ENCODE measurements at regions not wholly inside any gene's neighbourhood (a gene's known extent, or its start where the extent isn't known, plus 50 kb on each side); places are given as distances from the start of the nearest gene placed in this dataset.

DNA sequence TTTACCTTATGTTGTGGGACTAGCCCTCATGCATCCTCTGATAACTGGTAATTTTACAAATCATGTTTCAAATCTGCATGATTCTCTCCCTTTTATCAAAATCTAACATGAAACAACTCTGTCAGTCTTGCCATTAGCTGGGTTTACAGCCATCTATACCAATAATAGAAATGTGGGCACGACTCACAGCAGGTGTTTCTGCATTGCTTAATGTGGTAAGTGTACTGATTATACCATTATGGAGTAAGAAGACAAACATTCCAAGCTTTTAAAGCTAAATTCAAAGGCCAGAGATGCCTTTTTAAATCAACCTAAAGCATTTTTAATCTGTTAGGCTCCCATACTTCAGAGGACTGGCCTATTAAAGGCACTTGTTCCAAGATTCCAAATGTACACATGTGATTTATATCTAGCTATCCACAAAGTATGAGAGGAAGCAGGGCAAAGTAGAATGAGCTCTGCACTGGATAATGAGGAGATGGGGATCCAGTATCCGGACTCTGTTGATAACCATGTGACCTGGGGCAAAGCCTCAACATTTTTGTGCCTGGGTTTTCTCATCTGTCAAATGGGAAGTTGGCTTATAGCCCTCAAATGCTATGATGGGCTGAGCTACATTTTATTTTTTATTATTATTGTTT, 52.3 kb upstream of the FUT8 start:
- no peak for DNase-seq

DNA sequence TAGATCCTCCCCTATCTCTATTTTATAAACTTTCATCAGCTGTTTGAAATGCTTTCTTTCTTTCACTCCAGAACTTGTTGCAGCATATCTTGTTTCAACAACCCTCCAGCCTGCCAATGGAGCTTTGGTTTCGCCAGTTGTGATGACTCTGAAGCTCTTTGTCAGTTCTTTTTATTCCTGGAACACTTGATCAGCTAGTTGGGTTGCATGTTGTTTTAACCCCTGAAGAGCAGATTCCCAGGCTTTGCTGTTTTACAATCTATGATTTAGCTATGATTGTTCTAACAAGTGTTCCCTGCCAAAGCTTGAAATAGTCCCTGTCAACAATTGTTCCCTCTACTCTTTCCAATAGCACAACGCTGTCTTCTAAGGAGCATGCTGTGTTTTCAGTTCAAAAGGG, 50.6 kb upstream of the FUT8 start:
- no peak for DNase-seq

All from stimulated activated CD4-positive, alpha-beta T cell treated with anti-CD3 and anti-CD28 coated beads, Interleukin-2, amount 100 ng/mL, for 48 hours (primary cell).